Omental fat pad (tissue), 3 donors: ENCODE measurements at regions not wholly inside any gene's neighbourhood (a gene's known extent, or its start where the extent isn't known, plus 50 kb on each side); places are given as distances from the start of the nearest gene placed in this dataset.

ENCODE experiments used
- ATAC-seq: fragments of 150-250 bp; one replicate; pipeline ENCODE4 v1.9.1; 2016; ENCODE audit warnings: mild to moderate bottlenecking, moderate library complexity; ENCODE audit not compliant: low FRiP score
- DNase-seq: peaks from one replicate; pipeline ENCODE4 v3.0.0-alpha.2; 2019; ENCODE audit warnings: low spot score
- CTCF ChIP-seq, 3 donors: fragments of 450-650 bp; IDR thresholded peaks; one replicate each; pipeline ENCODE4 v1.5.1; 2016 to 2017; ENCODE audit warnings: antibody characterized with exemption in 3 of 3, mild to moderate bottlenecking in 3 of 3, moderate library complexity in 2 of 3

GRCh38 chr4:189771696-189772361 is 168.8 kb upstream of the FRG1 start:
- no peak for TF ChIP-seq CTCF (IDR thresholded peaks at IDR 0.05)
- no peak for DNase-seq
- ATAC-seq, result no peak

- ATAC-seq, result no peak
- DNase-seq, result no peak
- no peak for TF ChIP-seq CTCF (IDR thresholded peaks at IDR 0.05)
Observed at GRCh38 chr4:189773909-189774308, 166.8 kb upstream of the FRG1 start.

GRCh38 chr4:189779281-189779980 is 161.2 kb upstream of the FRG1 start:
- no peak for TF ChIP-seq CTCF (IDR thresholded peaks at IDR 0.05)
- no peak for DNase-seq
- no peak for ATAC-seq

- ATAC-seq (no peak), DNase-seq (no peak)
- TF ChIP-seq CTCF (IDR thresholded peaks at IDR 0.05), result no peak
Observed at GRCh38 chr4:189780391-189780790, 160.3 kb upstream of the FRG1 start.

- no peak for ATAC-seq
- no peak for DNase-seq
- TF ChIP-seq CTCF (IDR thresholded peaks at IDR 0.05), result no peak
Observed at GRCh38 chr4:189784651-189785050, 156.0 kb upstream of the FRG1 start.

GRCh38 chr4:189785257-189785656 is 155.4 kb upstream of the FRG1 start:
- DNase-seq (no peak), ATAC-seq (no peak)
- no peak for TF ChIP-seq CTCF (IDR thresholded peaks at IDR 0.05)

- DNase-seq, result no peak
- no peak for ATAC-seq
- TF ChIP-seq CTCF (IDR thresholded peaks at IDR 0.05), result no peak
Observed at GRCh38 chr4:189786447-189786846, 154.2 kb upstream of the FRG1 start.
